Left renal pelvis (tissue), 4 donors: ENCODE measurements at regions not wholly inside any gene's neighbourhood (a gene's known extent, or its start where the extent isn't known, plus 50 kb on each side); places are given as distances from the start of the nearest gene placed in this dataset.

Experiments used
- DNase-seq, 4 donors: peaks; one replicate each; pipeline ENCODE4 v3.0.0-alpha.2; 2013; ENCODE audit warnings: low read depth in 4 of 4, low spot score in 3 of 4

GRCh38 chr5:58403822-58404433 is 56.0 kb downstream of the PLK2 start:
- no peak for DNase-seq

GRCh38 chr5:58401701-58402100 is 58.2 kb downstream of the PLK2 start:
- DNase-seq: no peak

GRCh38 chr5:58400737-58401136 is 59.1 kb downstream of the PLK2 start:
- DNase-seq: no peak

- DNase-seq: no peak
Measured at GRCh38 chr5:58399951-58400350, 59.9 kb downstream of the PLK2 start.

GRCh38 chr5:58394339-58394738 is 65.5 kb downstream of the PLK2 start:
- DNase-seq: no peak

GRCh38 chr5:58393716-58394115 is 66.2 kb downstream of the PLK2 start:
- DNase-seq: no peak

- no peak for DNase-seq
Measured at GRCh38 chr5:58392496-58392895, 67.4 kb downstream of the PLK2 start.

- DNase-seq: no peak
Measured at GRCh38 chr5:58383448-58383847, 76.4 kb downstream of the PLK2 start.

GRCh38 chr5:58382131-58382534 is 77.8 kb downstream of the PLK2 start:
- DNase-seq: no peak

- no peak for DNase-seq
Measured at GRCh38 chr5:58381566-58381965, 78.3 kb downstream of the PLK2 start.

GRCh38 chr5:58380655-58381054 is 79.2 kb downstream of the PLK2 start:
- no peak for DNase-seq

GRCh38 chr5:58378613-58379390 is 81.1 kb downstream of the PLK2 start:
- DNase-seq: no peak

GRCh38 chr5:58370606-58371005 is 89.3 kb downstream of the PLK2 start:
- DNase-seq: no peak

- DNase-seq: no peak
Measured at GRCh38 chr5:58369513-58370190, 90.2 kb downstream of the PLK2 start.

- no peak for DNase-seq
Measured at GRCh38 chr5:58366461-58366860, 93.4 kb downstream of the PLK2 start.

- DNase-seq: no peak
Measured at GRCh38 chr5:58365791-58366190, 94.1 kb downstream of the PLK2 start.

- DNase-seq: no peak
Measured at GRCh38 chr5:58363461-58364249, 96.2 kb downstream of the PLK2 start.

- no peak for DNase-seq
Measured at GRCh38 chr5:58362135-58362534, 97.8 kb downstream of the PLK2 start.

GRCh38 chr5:58360794-58361193 is 99.1 kb downstream of the PLK2 start:
- DNase-seq: no peak

- no peak for DNase-seq
Measured at GRCh38 chr5:58359981-58360380, 99.9 kb downstream of the PLK2 start.
